Skeletal muscle tissue (tissue), 3 donors: ENCODE measurements at regions not wholly inside any gene's neighbourhood (a gene's known extent, or its start where the extent isn't known, plus 50 kb on each side); places are given as distances from the start of the nearest gene placed in this dataset.

Experiments
- H3K27ac ChIP-seq: one replicate; pipeline ENCODE4 v1.7.0; 2013; ENCODE audit warnings: mild to moderate bottlenecking, low read depth, low read length, inconsistent platforms
- H3K27me3 ChIP-seq, 3 donors: one replicate each; pipeline ENCODE4 v1.7.0; 2013; ENCODE audit warnings: low read length in 3 of 3; ENCODE audit not compliant: control insufficient read depth in 3 of 3, insufficient read depth in 3 of 3
- H3K36me3 ChIP-seq, 3 donors: one replicate each; pipeline ENCODE4 v1.7.0; 2013; ENCODE audit warnings: low read length in 3 of 3; ENCODE audit not compliant: control insufficient read depth in 3 of 3, insufficient read depth in 3 of 3
- H3K4me1 ChIP-seq, 3 donors: one replicate each; pipeline ENCODE4 v1.7.0; 2013; ENCODE audit warnings: low read length in 3 of 3, mild to moderate bottlenecking in 3 of 3; ENCODE audit not compliant: control insufficient read depth in 3 of 3, insufficient read depth in 3 of 3
- H3K4me3 ChIP-seq, 3 donors: one replicate each; pipeline ENCODE4 v1.7.0; 2013; ENCODE audit warnings: low read length in 3 of 3
- H3K9ac ChIP-seq, 3 donors: one replicate each; pipeline ENCODE4 v1.7.0; 2013; ENCODE audit warnings: low read length in 3 of 3, mild to moderate bottlenecking in 3 of 3, moderate library complexity in 2 of 3, low read depth in 1 of 3
- H3K9me3 ChIP-seq, 3 donors: one replicate each; pipeline ENCODE4 v1.7.0; 2013; ENCODE audit warnings: low read length in 3 of 3; ENCODE audit not compliant: control insufficient read depth in 3 of 3
- donor health status: Osteomylitis.

GRCh38 chr3:117417411-117417810 lies 707.8 kb downstream of the TUSC7 start:
- no peaks in the 10 kb centered on the region for H3K36me3 ChIP-seq
- no peak overlapping the region for H3K27ac ChIP-seq
- no peaks in the 10 kb centered on the region for H3K9me3 ChIP-seq
- H3K9ac ChIP-seq, result no peak overlapping the region
- H3K4me1 ChIP-seq, result no peaks in the 10 kb centered on the region
- no peak overlapping the region for H3K4me3 ChIP-seq
- H3K27me3 ChIP-seq, result no peaks in the 10 kb centered on the region

GRCh38 chr3:117427081-117427480 lies 717.5 kb downstream of the TUSC7 start:
- Histone ChIP-seq H3K9me3 (no peaks in the 10 kb centered on the region), H3K27ac (no peak overlapping the region), H3K9ac (no peak overlapping the region), H3K27me3 (no peaks in the 10 kb centered on the region), H3K4me3 (no peak overlapping the region), H3K4me1 (no peaks in the 10 kb centered on the region), H3K36me3 (no peaks in the 10 kb centered on the region)

- H3K4me3 ChIP-seq, result no peak overlapping the region
- H3K27me3 ChIP-seq, result no peaks in the 10 kb centered on the region
- no peaks in the 10 kb centered on the region for H3K9me3 ChIP-seq
- no peak overlapping the region for H3K27ac ChIP-seq
- H3K4me1 ChIP-seq, result no peaks in the 10 kb centered on the region
- no peak overlapping the region for H3K9ac ChIP-seq
- no peaks in the 10 kb centered on the region for H3K36me3 ChIP-seq
Observed at GRCh38 chr3:117433427-117433826, 723.8 kb downstream of the TUSC7 start.

GRCh38 chr3:117434661-117435412 lies 725.3 kb downstream of the TUSC7 start:
- no peaks in the 10 kb centered on the region for H3K36me3 ChIP-seq
- no peak overlapping the region for H3K4me3 ChIP-seq
- H3K9ac ChIP-seq, result no peak overlapping the region
- H3K27ac ChIP-seq, result no peak overlapping the region
- H3K4me1 ChIP-seq, result no peaks in the 10 kb centered on the region
- H3K27me3 ChIP-seq, result no peaks in the 10 kb centered on the region
- no peaks in the 10 kb centered on the region for H3K9me3 ChIP-seq

- Histone ChIP-seq H3K27ac (no peak overlapping the region), H3K9ac (no peak overlapping the region), H3K27me3 (no peaks in the 10 kb centered on the region), H3K9me3 (no peaks in the 10 kb centered on the region), H3K36me3 (no peaks in the 10 kb centered on the region), H3K4me1 (no peaks in the 10 kb centered on the region), H3K4me3 (no peak overlapping the region)
Observed at GRCh38 chr3:117435506-117435905, 725.9 kb downstream of the TUSC7 start.

- H3K9me3 ChIP-seq, result no peaks in the 10 kb centered on the region
- no peaks in the 10 kb centered on the region for H3K4me1 ChIP-seq
- no peak overlapping the region for H3K27ac ChIP-seq
- no peak overlapping the region for H3K9ac ChIP-seq
- H3K36me3 ChIP-seq, result no peaks in the 10 kb centered on the region
- H3K4me3 ChIP-seq, result no peak overlapping the region
- peaks cover 0 to 12% (median 0%) of the 10 kb centered on the region in 3 donors for H3K27me3 ChIP-seq
Observed at GRCh38 chr3:117439812-117440211, 730.2 kb downstream of the TUSC7 start.

GRCh38 chr3:117441851-117442250 lies 732.3 kb downstream of the TUSC7 start:
- H3K27ac ChIP-seq, result no peak overlapping the region
- no peak overlapping the region for H3K4me3 ChIP-seq
- H3K9ac ChIP-seq, result no peak overlapping the region
- no peaks in the 10 kb centered on the region for H3K9me3 ChIP-seq
- H3K36me3 ChIP-seq, result no peaks in the 10 kb centered on the region
- no peaks in the 10 kb centered on the region for H3K4me1 ChIP-seq
- peaks cover 0 to 12% (median 0%) of the 10 kb centered on the region in 3 donors for H3K27me3 ChIP-seq

GRCh38 chr3:117442566-117442965 lies 733.0 kb downstream of the TUSC7 start:
- Histone ChIP-seq H3K9me3 (no peaks in the 10 kb centered on the region), H3K27me3 (peaks cover 0 to 12% (median 0%) of the 10 kb centered on the region in 3 donors), H3K9ac (no peak overlapping the region), H3K36me3 (no peaks in the 10 kb centered on the region), H3K27ac (no peak overlapping the region), H3K4me3 (no peak overlapping the region), H3K4me1 (no peaks in the 10 kb centered on the region)

- H3K36me3 ChIP-seq, result no peaks in the 10 kb centered on the region
- no peaks in the 10 kb centered on the region for H3K4me1 ChIP-seq
- no peak overlapping the region for H3K9ac ChIP-seq
- H3K9me3 ChIP-seq, result no peaks in the 10 kb centered on the region
- H3K4me3 ChIP-seq, result no peak overlapping the region
- H3K27me3 ChIP-seq, result peaks cover 0 to 12% (median 0%) of the 10 kb centered on the region in 3 donors
- no peak overlapping the region for H3K27ac ChIP-seq
Observed at GRCh38 chr3:117443014-117443413, 733.4 kb downstream of the TUSC7 start.

- Histone ChIP-seq H3K9me3 (no peaks in the 10 kb centered on the region), H3K9ac (no peak overlapping the region), H3K27ac (no peak overlapping the region), H3K4me3 (no peak overlapping the region), H3K36me3 (no peaks in the 10 kb centered on the region), H3K4me1 (no peaks in the 10 kb centered on the region), H3K27me3 (peaks cover 0 to 15% (median 0%) of the 10 kb centered on the region in 3 donors)
Observed at GRCh38 chr3:117444175-117444574, 734.6 kb downstream of the TUSC7 start.
